ENCODE measurements at regions not wholly inside any gene's neighbourhood (a gene's known extent, or its start where the extent isn't known, plus 50 kb on each side); places are given as distances from the start of the nearest gene placed in this dataset.

- TF ChIP-seq, protein P1, sequence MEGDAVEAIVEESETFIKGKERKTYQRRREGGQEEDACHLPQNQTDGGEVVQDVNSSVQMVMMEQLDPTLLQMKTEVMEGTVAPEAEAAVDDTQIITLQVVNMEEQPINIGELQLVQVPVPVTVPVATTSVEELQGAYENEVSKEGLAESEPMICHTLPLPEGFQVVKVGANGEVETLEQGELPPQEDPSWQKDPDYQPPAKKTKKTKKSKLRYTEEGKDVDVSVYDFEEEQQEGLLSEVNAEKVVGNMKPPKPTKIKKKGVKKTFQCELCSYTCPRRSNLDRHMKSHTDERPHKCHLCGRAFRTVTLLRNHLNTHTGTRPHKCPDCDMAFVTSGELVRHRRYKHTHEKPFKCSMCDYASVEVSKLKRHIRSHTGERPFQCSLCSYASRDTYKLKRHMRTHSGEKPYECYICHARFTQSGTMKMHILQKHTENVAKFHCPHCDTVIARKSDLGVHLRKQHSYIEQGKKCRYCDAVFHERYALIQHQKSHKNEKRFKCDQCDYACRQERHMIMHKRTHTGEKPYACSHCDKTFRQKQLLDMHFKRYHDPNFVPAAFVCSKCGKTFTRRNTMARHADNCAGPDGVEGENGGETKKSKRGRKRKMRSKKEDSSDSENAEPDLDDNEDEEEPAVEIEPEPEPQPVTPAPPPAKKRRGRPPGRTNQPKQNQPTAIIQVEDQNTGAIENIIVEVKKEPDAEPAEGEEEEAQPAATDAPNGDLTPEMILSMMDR (IDR thresholded peaks at IDR 0.05; ENCODE audit: borderline replicate concordance, extremely low read depth, insufficient read depth) = no peak
- intact Hi-C loops (cut with DNase I) = no loop called here
- DNase-seq (peak in 4 of 5 donors; percentile 36 to 66 (median 64)), FAIRE-seq (no peak)
- H3K9ac ChIP-seq (ENCODE audit: low read length in 3 of 3) = no peak overlapping the region
- H3K4me1 ChIP-seq (ENCODE audit: control insufficient read depth in 2 of 3, insufficient read depth in 2 of 3, low read depth in 1 of 3, low read length in 3 of 3) = peaks cover 0 to 2% (median 0%) of the 10 kb centered on the region in 3 donors
- peak overlapping the region in 2 of 3 donors; percentile 19 to 54 for H3K4me3 ChIP-seq (ENCODE audit: low read length in 3 of 3)
- no peak overlapping the region for H3K27ac ChIP-seq (ENCODE audit: low read depth in 2 of 2, low read length in 2 of 2)
- no peaks in the 10 kb centered on the region for H3K36me3 ChIP-seq (ENCODE audit: control insufficient read depth in 2 of 3, insufficient read depth in 3 of 3, low read length in 3 of 3)
- no peaks in the 10 kb centered on the region for H3K27me3 ChIP-seq (ENCODE audit: control insufficient read depth, insufficient read depth, low read length)
- H3K9me3 ChIP-seq (ENCODE audit: control insufficient read depth in 2 of 3, insufficient read depth in 1 of 3, low read length in 3 of 3) = peaks cover 0 to 5% (median 0%) of the 10 kb centered on the region in 3 donors
Observed at GRCh38 chr6:165804331-165805066, 141.5 kb upstream of the PDE10A start.

GRCh38 chr6:165800337-165800736 lies 137.3 kb upstream of the PDE10A start:
- FAIRE-seq (no peak), DNase-seq (peak in 4 of 5 donors; percentile 49 to 71 (median 64))
- intact Hi-C loops (cut with DNase I) = no loop called here
- peaks cover 0 to 2% (median 0%) of the 10 kb centered on the region in 3 donors for H3K4me1 ChIP-seq (ENCODE audit: control insufficient read depth in 2 of 3, insufficient read depth in 2 of 3, low read depth in 1 of 3, low read length in 3 of 3)
- no peaks in the 10 kb centered on the region for H3K36me3 ChIP-seq (ENCODE audit: control insufficient read depth in 2 of 3, insufficient read depth in 3 of 3, low read length in 3 of 3)
- no peak overlapping the region for H3K27ac ChIP-seq (ENCODE audit: low read depth in 2 of 2, low read length in 2 of 2)
- no peak overlapping the region for H3K4me3 ChIP-seq (ENCODE audit: low read length in 3 of 3)
- H3K9me3 ChIP-seq (ENCODE audit: control insufficient read depth in 2 of 3, insufficient read depth in 1 of 3, low read length in 3 of 3) = no peaks in the 10 kb centered on the region
- TF ChIP-seq, protein P1 (IDR thresholded peaks at IDR 0.05; ENCODE audit: borderline replicate concordance, extremely low read depth, insufficient read depth) = no peak
- H3K9ac ChIP-seq (ENCODE audit: low read length in 3 of 3) = no peak overlapping the region
- H3K27me3 ChIP-seq (ENCODE audit: control insufficient read depth, insufficient read depth, low read length) = no peaks in the 10 kb centered on the region

GRCh38 chr6:165799391-165800153 lies 136.5 kb upstream of the PDE10A start:
- FAIRE-seq (no peak), DNase-seq (no peak)
- intact Hi-C loops (cut with DNase I) = no loop called here
- H3K27ac ChIP-seq (ENCODE audit: low read depth in 2 of 2, low read length in 2 of 2) = no peak overlapping the region
- H3K4me3 ChIP-seq (ENCODE audit: low read length in 3 of 3) = no peak overlapping the region
- H3K9ac ChIP-seq (ENCODE audit: low read length in 3 of 3) = no peak overlapping the region
- peaks cover 0 to 2% (median 0%) of the 10 kb centered on the region in 3 donors for H3K4me1 ChIP-seq (ENCODE audit: control insufficient read depth in 2 of 3, insufficient read depth in 2 of 3, low read depth in 1 of 3, low read length in 3 of 3)
- H3K9me3 ChIP-seq (ENCODE audit: control insufficient read depth in 2 of 3, insufficient read depth in 1 of 3, low read length in 3 of 3) = no peaks in the 10 kb centered on the region
- TF ChIP-seq, protein P1 (IDR thresholded peaks at IDR 0.05; ENCODE audit: borderline replicate concordance, extremely low read depth, insufficient read depth) = no peak
- H3K36me3 ChIP-seq (ENCODE audit: control insufficient read depth in 2 of 3, insufficient read depth in 3 of 3, low read length in 3 of 3) = no peaks in the 10 kb centered on the region
- no peaks in the 10 kb centered on the region for H3K27me3 ChIP-seq (ENCODE audit: control insufficient read depth, insufficient read depth, low read length)

Measured in kidney (tissue), 13 donors.